Neuronal stem cell (in vitro differentiated cells): ENCODE measurements at regions not wholly inside any gene's neighbourhood (a gene's known extent, or its start where the extent isn't known, plus 50 kb on each side); places are given as distances from the start of the nearest gene placed in this dataset.

Source experiments
- DNase-seq: peaks from one replicate; pipeline ENCODE4 v3.0.0-alpha.2; 2013; ENCODE audit warnings: low spot score
- H2AFZ ChIP-seq: one replicate; pipeline ENCODE4 v1.6.1; 2013; ENCODE audit warnings: mild to moderate bottlenecking, low read length, inconsistent platforms
- H2AK5ac ChIP-seq: 2 replicates; pipeline ENCODE4 v1.6.1; 2013; ENCODE audit warnings: low read depth, mild to moderate bottlenecking, inconsistent platforms, low read length, moderate library complexity, mixed read lengths
- H2BK120ac ChIP-seq: 2 replicates; pipeline ENCODE4 v1.6.1; 2013; ENCODE audit warnings: low read depth, mild to moderate bottlenecking, inconsistent platforms, low read length, moderate library complexity, mixed read lengths
- H2BK12ac ChIP-seq: one replicate; pipeline ENCODE4 v1.6.1; 2013; ENCODE audit warnings: low read length, inconsistent platforms
- H2BK15ac ChIP-seq: 2 replicates; pipeline ENCODE4 v1.6.1; 2013; ENCODE audit warnings: mild to moderate bottlenecking, low read length, inconsistent platforms, mixed read lengths
- H2BK5ac ChIP-seq: one replicate; pipeline ENCODE4 v1.6.1; 2013; ENCODE audit warnings: inconsistent platforms, mild to moderate bottlenecking, low read length, moderate library complexity
- H3K14ac ChIP-seq: one replicate; pipeline ENCODE4 v1.6.1; 2013; ENCODE audit warnings: low read length, inconsistent platforms
- H3K18ac ChIP-seq: 2 replicates; pipeline ENCODE4 v1.6.1; 2013; ENCODE audit warnings: low read length, inconsistent platforms
- H3K23ac ChIP-seq: 2 replicates; pipeline ENCODE4 v1.6.1; 2013; ENCODE audit warnings: low read depth, mild to moderate bottlenecking, mixed read lengths, low read length, inconsistent platforms; ENCODE audit not compliant: poor library complexity
- H3K27ac ChIP-seq: replicated peaks from 3 replicates; pipeline ENCODE4 v1.5.1; 2013; ENCODE audit warnings: low read length, inconsistent platforms
- H3K27me3 ChIP-seq, 3 experiments: 2 replicates each; pipeline ENCODE4 v1.6.1; 2013; ENCODE audit warnings: low read length in 3 of 3, mild to moderate bottlenecking in 2 of 3, inconsistent platforms in 1 of 3, low read depth in 1 of 3, mixed read lengths in 1 of 3, moderate library complexity in 1 of 3; ENCODE audit not compliant: control insufficient read depth in 3 of 3, insufficient read depth in 3 of 3
- H3K36me3 ChIP-seq, 2 donors: replicated peaks in 1 of 2; 2 replicates each; pipeline ENCODE4 v1.6.1; 2013; ENCODE audit warnings: low read length in 2 of 2; ENCODE audit not compliant: control insufficient read depth in 2 of 2, insufficient read depth in 2 of 2
- H3K4ac ChIP-seq: 2 replicates; pipeline ENCODE4 v1.6.1; 2013; ENCODE audit warnings: inconsistent platforms, mild to moderate bottlenecking, low read length, moderate library complexity
- H3K4me1 ChIP-seq, 2 donors: 1 replicate in 1 of 2; 2 replicates in 1 of 2; pipeline ENCODE4 v1.6.1; 2013; ENCODE audit warnings: low read length in 2 of 2, low read depth in 1 of 2; ENCODE audit not compliant: control insufficient read depth in 2 of 2, insufficient read depth in 1 of 2
- H3K4me2 ChIP-seq: one replicate; pipeline ENCODE4 v1.6.1; 2013; ENCODE audit warnings: mild to moderate bottlenecking, low read length, inconsistent platforms; ENCODE audit not compliant: insufficient read depth, poor library complexity, severe bottlenecking
- H3K4me3 ChIP-seq, 2 donors: 2 replicates each; pipeline ENCODE4 v1.5.1; 2013; ENCODE audit warnings: low read length in 2 of 2, mild to moderate bottlenecking in 2 of 2, inconsistent platforms in 1 of 2, moderate library complexity in 1 of 2
- H3K79me1 ChIP-seq: one replicate; pipeline ENCODE4 v1.6.1; 2013; ENCODE audit warnings: low read depth, mild to moderate bottlenecking, inconsistent platforms, low read length, moderate library complexity
- H3K9ac ChIP-seq: one replicate; pipeline ENCODE4 v1.6.1; 2013; ENCODE audit warnings: mild to moderate bottlenecking, low read depth, low read length, inconsistent platforms; ENCODE audit not compliant: poor library complexity
- H3K9me3 ChIP-seq, 2 donors: replicated peaks in 1 of 2; 2 replicates each; pipeline versions ENCODE3 to v1.6.1; 2013; ENCODE audit warnings: low read length in 2 of 2, mild to moderate bottlenecking in 2 of 2, inconsistent platforms in 1 of 2, low read depth in 1 of 2, mixed read lengths in 1 of 2, moderate library complexity in 1 of 2; ENCODE audit not compliant: control insufficient read depth in 2 of 2, insufficient read depth in 1 of 2
- H4K8ac ChIP-seq: one replicate; pipeline ENCODE4 v1.6.1; 2013; ENCODE audit warnings: low read depth, mild to moderate bottlenecking, inconsistent platforms, low read length, moderate library complexity
- H4K91ac ChIP-seq: one replicate; pipeline ENCODE4 v1.6.1; 2013; ENCODE audit warnings: low read length, low read depth, mild to moderate bottlenecking, inconsistent platforms; ENCODE audit not compliant: poor library complexity
- WGBS, 2 donors: extraction: QIAGEN DNeasy Blood & Tissue Kit; methylation state at CpG; one replicate each; pipeline ENCODE4 v1.1.7; 2013; ENCODE audit warnings: missing lambda C conversion rate in 2 of 2, mixed read lengths in 1 of 2; ENCODE audit not compliant: insufficient read length in 2 of 2, insufficient replicate concordance in 1 of 2; ENCODE audit errors: extremely low coverage in 2 of 2; 5-methylcytosine and 5-hydroxymethylcytosine counted together

GRCh38 chr14:45949479-45949878 is 696.5 kb upstream of the MIS18BP1 start:
- Histone ChIP-seq H2AFZ (no peak overlapping the region), H3K27ac (no peak overlapping the region), H2BK120ac (no peak overlapping the region), H3K4ac (no peak overlapping the region), H2BK12ac (no peak overlapping the region), H4K8ac (no peak overlapping the region), H2BK5ac (no peak overlapping the region), H2BK15ac (no peak overlapping the region), H2AK5ac (no peak overlapping the region), H3K4me1 (no peaks in the 10 kb centered on the region), H3K4me2 (no peak overlapping the region), H3K4me3 (no peak overlapping the region), H3K36me3 (no peaks in the 10 kb centered on the region), H3K9ac (no peak overlapping the region), H3K18ac (no peak overlapping the region), H3K23ac (no peak overlapping the region), H3K9me3 (no peaks in the 10 kb centered on the region), H4K91ac (no peak overlapping the region), H3K27me3 (no peaks in the 10 kb centered on the region), H3K79me1 (no peaks in the 10 kb centered on the region), H3K14ac (no peak overlapping the region)
- DNase-seq, result no peak
- no CpG with 5 or more reads among the region's 2 CpGs for WGBS, 2 donors

- Histone ChIP-seq H3K27me3 (no peaks in the 10 kb centered on the region), H2BK5ac (no peak overlapping the region), H3K4me1 (no peaks in the 10 kb centered on the region), H2AK5ac (no peak overlapping the region), H2AFZ (no peak overlapping the region), H3K36me3 (no peaks in the 10 kb centered on the region), H3K9me3 (no peaks in the 10 kb centered on the region), H2BK120ac (no peak overlapping the region), H4K91ac (no peak overlapping the region), H3K18ac (no peak overlapping the region), H2BK15ac (no peak overlapping the region), H3K27ac (no peak overlapping the region), H3K4me2 (no peak overlapping the region), H3K14ac (no peak overlapping the region), H3K4me3 (no peak overlapping the region), H3K9ac (no peak overlapping the region), H3K4ac (no peak overlapping the region), H2BK12ac (no peak overlapping the region), H3K23ac (no peak overlapping the region), H3K79me1 (no peaks in the 10 kb centered on the region), H4K8ac (no peak overlapping the region)
- DNase-seq, result no peak
- no CpG with 5 or more reads among the region's 2 CpGs for WGBS, 2 donors
Measured at GRCh38 chr14:45947830-45948229, 694.8 kb upstream of the MIS18BP1 start.

- H3K14ac ChIP-seq, result no peak overlapping the region
- H3K18ac ChIP-seq, result no peak overlapping the region
- H3K79me1 ChIP-seq, result no peaks in the 10 kb centered on the region
- H3K9me3 ChIP-seq, result no peaks in the 10 kb centered on the region
- no peak for DNase-seq
- H3K36me3 ChIP-seq, result no peaks in the 10 kb centered on the region
- H3K4me1 ChIP-seq, result no peaks in the 10 kb centered on the region
- H2AFZ ChIP-seq, result no peak overlapping the region
- no CpG with 5 or more reads among the region's 3 CpGs for WGBS, 2 donors
- H2BK12ac ChIP-seq, result no peak overlapping the region
- no peak overlapping the region for H3K4me3 ChIP-seq
- no peak overlapping the region for H4K91ac ChIP-seq
- H3K4me2 ChIP-seq, result no peak overlapping the region
- H3K27ac ChIP-seq, result no peak overlapping the region
- H3K4ac ChIP-seq, result no peak overlapping the region
- H2BK15ac ChIP-seq, result no peak overlapping the region
- H4K8ac ChIP-seq, result no peak overlapping the region
- H2BK5ac ChIP-seq, result no peak overlapping the region
- no peak overlapping the region for H2BK120ac ChIP-seq
- no peak overlapping the region for H3K23ac ChIP-seq
- no peak overlapping the region for H3K9ac ChIP-seq
- H3K27me3 ChIP-seq, result no peaks in the 10 kb centered on the region
- no peak overlapping the region for H2AK5ac ChIP-seq
Measured at GRCh38 chr14:45946251-45946650, 693.2 kb upstream of the MIS18BP1 start.

GRCh38 chr14:45940318-45940717 is 687.3 kb upstream of the MIS18BP1 start:
- Histone ChIP-seq H2AFZ (no peak overlapping the region), H2BK5ac (no peak overlapping the region), H3K4ac (no peak overlapping the region), H4K8ac (no peak overlapping the region), H2BK15ac (no peak overlapping the region), H3K23ac (no peak overlapping the region), H4K91ac (no peak overlapping the region), H3K27ac (no peak overlapping the region), H2AK5ac (no peak overlapping the region), H3K79me1 (no peaks in the 10 kb centered on the region), H3K27me3 (no peaks in the 10 kb centered on the region), H3K14ac (no peak overlapping the region), H3K9ac (no peak overlapping the region), H2BK12ac (no peak overlapping the region), H3K4me1 (no peaks in the 10 kb centered on the region), H2BK120ac (no peak overlapping the region), H3K18ac (no peak overlapping the region), H3K36me3 (no peaks in the 10 kb centered on the region), H3K4me2 (no peak overlapping the region), H3K4me3 (no peak overlapping the region), H3K9me3 (no peaks in the 10 kb centered on the region)
- DNase-seq, result no peak
